ENCODE measurements at regions not wholly inside any gene's neighbourhood (a gene's known extent, or its start where the extent isn't known, plus 50 kb on each side); places are given as distances from the start of the nearest gene placed in this dataset.
"Not testable (repeated sequence)": the region's sequence is repeated elsewhere in the genome, so short reads cannot be mapped to it uniquely, and the experiment has no call there.

- not testable (repeated sequence) for DNase-seq (ENCODE audit: low read depth in 3 of 3, low spot score in 1 of 3)
Measured at GRCh38 chr2:111439237-111439636, 318.5 kb downstream of the BCL2L11 start.

GRCh38 chr2:111441614-111442013, 320.9 kb downstream of the BCL2L11 start:
- DNase-seq (ENCODE audit: low read depth in 3 of 3, low spot score in 1 of 3): not testable (repeated sequence)

GRCh38 chr2:111442767-111443454, 322.2 kb downstream of the BCL2L11 start:
- not testable (repeated sequence) for DNase-seq (ENCODE audit: low read depth in 3 of 3, low spot score in 1 of 3)

- DNase-seq (ENCODE audit: low read depth in 3 of 3, low spot score in 1 of 3): not testable (repeated sequence)
Measured at GRCh38 chr2:111444516-111444915, 323.8 kb downstream of the BCL2L11 start.

GRCh38 chr2:111445191-111445929, 324.6 kb downstream of the BCL2L11 start:
- not testable (repeated sequence) for DNase-seq (ENCODE audit: low read depth in 3 of 3, low spot score in 1 of 3)

GRCh38 chr2:111445941-111446340, 325.2 kb downstream of the BCL2L11 start:
- DNase-seq (ENCODE audit: low read depth in 3 of 3, low spot score in 1 of 3): not testable (repeated sequence)

GRCh38 chr2:111447482-111447881, 326.8 kb downstream of the BCL2L11 start:
- not testable (repeated sequence) for DNase-seq (ENCODE audit: low read depth in 3 of 3, low spot score in 1 of 3)

GRCh38 chr2:111448796-111449195, 328.1 kb downstream of the BCL2L11 start:
- not testable (repeated sequence) for DNase-seq (ENCODE audit: low read depth in 3 of 3, low spot score in 1 of 3)

- not testable (repeated sequence) for DNase-seq (ENCODE audit: low read depth in 3 of 3, low spot score in 1 of 3)
Measured at GRCh38 chr2:111450526-111450925, 329.8 kb downstream of the BCL2L11 start.

GRCh38 chr2:111451692-111452199, 331.0 kb downstream of the BCL2L11 start:
- not testable (repeated sequence) for DNase-seq (ENCODE audit: low read depth in 3 of 3, low spot score in 1 of 3)

GRCh38 chr2:111452208-111452607, 331.5 kb downstream of the BCL2L11 start:
- not testable (repeated sequence) for DNase-seq (ENCODE audit: low read depth in 3 of 3, low spot score in 1 of 3)

GRCh38 chr2:111453308-111453707, 332.6 kb downstream of the BCL2L11 start:
- not testable (repeated sequence) for DNase-seq (ENCODE audit: low read depth in 3 of 3, low spot score in 1 of 3)

GRCh38 chr2:111453816-111454215, 333.1 kb downstream of the BCL2L11 start:
- not testable (repeated sequence) for DNase-seq (ENCODE audit: low read depth in 3 of 3, low spot score in 1 of 3)

- DNase-seq (ENCODE audit: low read depth in 3 of 3, low spot score in 1 of 3): not testable (repeated sequence)
Measured at GRCh38 chr2:111454404-111454803, 333.7 kb downstream of the BCL2L11 start.

GRCh38 chr2:111455016-111456015, 334.6 kb downstream of the BCL2L11 start:
- not testable (repeated sequence) for DNase-seq (ENCODE audit: low read depth in 3 of 3, low spot score in 1 of 3)

GRCh38 chr2:111457191-111457590, 336.5 kb downstream of the BCL2L11 start:
- not testable (repeated sequence) for DNase-seq (ENCODE audit: low read depth in 3 of 3, low spot score in 1 of 3)

- DNase-seq (ENCODE audit: low read depth in 3 of 3, low spot score in 1 of 3): not testable (repeated sequence)
Measured at GRCh38 chr2:111460901-111461300, 340.2 kb downstream of the BCL2L11 start.

GRCh38 chr2:111461831-111462230, 341.1 kb downstream of the BCL2L11 start:
- DNase-seq (ENCODE audit: low read depth in 3 of 3, low spot score in 1 of 3): not testable (repeated sequence)

- not testable (repeated sequence) for DNase-seq (ENCODE audit: low read depth in 3 of 3, low spot score in 1 of 3)
Measured at GRCh38 chr2:111462572-111462971, 341.9 kb downstream of the BCL2L11 start.

- not testable (repeated sequence) for DNase-seq (ENCODE audit: low read depth in 3 of 3, low spot score in 1 of 3)
Measured at GRCh38 chr2:111463238-111463848, 342.6 kb downstream of the BCL2L11 start.
